ENCODE measurements at regions not wholly inside any gene's neighbourhood (a gene's known extent, or its start where the extent isn't known, plus 50 kb on each side); places are given as distances from the start of the nearest gene placed in this dataset.

GRCh38 chr18:57915248-57915647 lies 112.1 kb upstream of the ATP8B1 start:
- H3K79me2 ChIP-seq (ENCODE audit: insufficient read depth), result no peaks in the 10 kb centered on the region
- ChIA-PET CTCF (interaction anchor here (0.7 to 3.8 kb wide), 4 partner anchors 10 to 206 kb away, joined by 3 to 15 read pairs (median 7); no protein-coding TSS in a partner anchor), POLR2A (interaction anchor here (1.0 kb wide), 1 partner anchor 11 kb away, joined by 3 read pairs; no protein-coding TSS in a partner anchor)
- H4K20me1 ChIP-seq (ENCODE audit: insufficient read depth), result no peaks in the 10 kb centered on the region
- no peak overlapping the region for H3K9ac ChIP-seq
- no peaks in the 10 kb centered on the region for H3K9me2 ChIP-seq
- TF ChIP-seq POLR2AphosphoS5 (IDR thresholded peaks at IDR 0.05; ENCODE audit: low read depth, low read length) (no peak), GATA2 (CRISPR knock-in tag; IDR thresholded peaks at IDR 0.05) (no peak), PBX3 (IDR thresholded peaks at IDR 0.05) (no peak), RFX5 (IDR thresholded peaks at IDR 0.05; ENCODE audit: low read length) (no peak), ELF1 (IDR thresholded peaks at IDR 0.05) (no peak), CTCF (IDR thresholded peaks at IDR 0.05) (no peak), NFIC (IDR thresholded peaks at IDR 0.05; ENCODE audit: borderline replicate concordance) (no peak), TEAD4 (IDR thresholded peaks at IDR 0.05; ENCODE audit: borderline replicate concordance, insufficient read depth) (no peak), MEF2A (IDR thresholded peaks at IDR 0.05; ENCODE audit: borderline replicate concordance, low read depth) (no peak), NRF1 (IDR thresholded peaks at IDR 0.05; ENCODE audit: low read depth, low read length) (no peak)
- H2AFZ ChIP-seq (ENCODE audit: low read depth), result no peak overlapping the region
- H3K4me3 ChIP-seq (ENCODE audit: low read depth in 2 of 2, low read length in 1 of 2), result no peak overlapping the region
- WGBS (ENCODE audit: low lambda C conversion rate), result 55% methylated on average over 2 of the region's 2 CpGs
- no peaks in the 10 kb centered on the region for H3K36me3 ChIP-seq (replicated peaks in 1 of 2; ENCODE audit: control insufficient read depth in 1 of 2, insufficient read depth in 2 of 2, low read length in 1 of 2)
- no peaks in the 10 kb centered on the region for H3K9me3 ChIP-seq
- H3K27me3 ChIP-seq (ENCODE audit: insufficient read depth), result no peaks in the 10 kb centered on the region
- no peak for DNase-seq
- no peak overlapping the region for H3K4me2 ChIP-seq
- H3K4me1 ChIP-seq (ENCODE audit: control insufficient read depth in 1 of 2, insufficient read depth in 2 of 2, low read depth in 1 of 2, low read length in 1 of 2), result peaks cover 11 to 13% of the 10 kb centered on the region in 2 experiments; a peak in 3 of 4 replicates
- H3F3A ChIP-seq (replicated peaks; ENCODE audit: insufficient read depth), result no peaks in the 10 kb centered on the region
- no peak overlapping the region; a peak in 1 of 4 replicates for H3K27ac ChIP-seq (ENCODE audit: low read depth in 2 of 2, low read length in 1 of 2)

- peaks cover 11 to 13% of the 10 kb centered on the region in 2 experiments; a peak in 3 of 4 replicates for H3K4me1 ChIP-seq (ENCODE audit: control insufficient read depth in 1 of 2, insufficient read depth in 2 of 2, low read depth in 1 of 2, low read length in 1 of 2)
- H3K79me2 ChIP-seq (ENCODE audit: insufficient read depth), result no peaks in the 10 kb centered on the region
- no peaks in the 10 kb centered on the region for H3K9me2 ChIP-seq
- H2AFZ ChIP-seq (ENCODE audit: low read depth), result no peak overlapping the region
- no peak for TF ChIP-seq MXI1 (IDR thresholded peaks at IDR 0.05; ENCODE audit: low read depth, low read length)
- TF ChIP-seq CTCF (IDR thresholded peaks at IDR 0.05), result no peak
- TF ChIP-seq RXRA (IDR thresholded peaks at IDR 0.05; ENCODE audit: borderline replicate concordance, low read depth), result no peak
- no peak for TF ChIP-seq NRF1 (IDR thresholded peaks at IDR 0.05; ENCODE audit: low read depth, low read length)
- no peak for TF ChIP-seq FOXJ3 (CRISPR knock-in tag; IDR thresholded peaks at IDR 0.05)
- no peak for TF ChIP-seq SMC3 (IDR thresholded peaks at IDR 0.05; ENCODE audit: low read depth, low read length)
- no peak for TF ChIP-seq YY1 (IDR thresholded peaks at IDR 0.05; ENCODE audit: low read depth)
- no peak for TF ChIP-seq TAF1 (IDR thresholded peaks at IDR 0.05; ENCODE audit: borderline replicate concordance, low read depth, low read length)
- no peak for TF ChIP-seq RAD21 (IDR thresholded peaks at IDR 0.05; ENCODE audit: low read length)
- TF ChIP-seq TEAD4 (IDR thresholded peaks at IDR 0.05; ENCODE audit: borderline replicate concordance, insufficient read depth), result no peak
- TF ChIP-seq POLR2AphosphoS5 (IDR thresholded peaks at IDR 0.05; ENCODE audit: low read depth, low read length), result no peak
- H3K4me2 ChIP-seq, result no peak overlapping the region
- POLR2A ChIA-PET, result no interaction called here
- no peak overlapping the region for H3K27ac ChIP-seq (ENCODE audit: low read depth in 2 of 2, low read length in 1 of 2)
- no peaks in the 10 kb centered on the region for H3K36me3 ChIP-seq (replicated peaks in 1 of 2; ENCODE audit: control insufficient read depth in 1 of 2, insufficient read depth in 2 of 2, low read length in 1 of 2)
- WGBS (ENCODE audit: low lambda C conversion rate), result 91% methylated on average over 5 of the region's 5 CpGs
- no peak overlapping the region for H3K4me3 ChIP-seq (ENCODE audit: low read depth in 2 of 2, low read length in 1 of 2)
- DNase-seq, result no peak
- no peaks in the 10 kb centered on the region for H3K9me3 ChIP-seq
- CTCF ChIA-PET, result interaction anchor here (1.4 to 3.8 kb wide), 3 partner anchors 8 to 268 kb away, joined by 3 to 15 read pairs (median 4); no protein-coding TSS in a partner anchor
- H3F3A ChIP-seq (replicated peaks; ENCODE audit: insufficient read depth), result no peaks in the 10 kb centered on the region
- no peak overlapping the region for H3K9ac ChIP-seq
- H3K27me3 ChIP-seq (ENCODE audit: insufficient read depth), result no peaks in the 10 kb centered on the region
- no peaks in the 10 kb centered on the region for H4K20me1 ChIP-seq (ENCODE audit: insufficient read depth)
These were observed 110.6 kb upstream of the ATP8B1 start for GRCh38 chr18:57913686-57914085.
